SHP77 treated with DMSO at 0.1 percent for 48 hours (cell line): ENCODE measurements at regions not wholly inside any gene's neighbourhood (a gene's known extent, or its start where the extent isn't known, plus 50 kb on each side); places are given as distances from the start of the nearest gene placed in this dataset.

Experiments
- DNase-seq: peaks from one replicate; lab custom pipeline; 2025; lab: John Stamatoyannopoulos, UW

- no peak for DNase-seq
Observed at GRCh38 chr5:56320686-56321085, 87.6 kb upstream of the ANKRD55 start.

- DNase-seq = no peak
Observed at GRCh38 chr5:56319526-56320181, 86.5 kb upstream of the ANKRD55 start.

DNA sequence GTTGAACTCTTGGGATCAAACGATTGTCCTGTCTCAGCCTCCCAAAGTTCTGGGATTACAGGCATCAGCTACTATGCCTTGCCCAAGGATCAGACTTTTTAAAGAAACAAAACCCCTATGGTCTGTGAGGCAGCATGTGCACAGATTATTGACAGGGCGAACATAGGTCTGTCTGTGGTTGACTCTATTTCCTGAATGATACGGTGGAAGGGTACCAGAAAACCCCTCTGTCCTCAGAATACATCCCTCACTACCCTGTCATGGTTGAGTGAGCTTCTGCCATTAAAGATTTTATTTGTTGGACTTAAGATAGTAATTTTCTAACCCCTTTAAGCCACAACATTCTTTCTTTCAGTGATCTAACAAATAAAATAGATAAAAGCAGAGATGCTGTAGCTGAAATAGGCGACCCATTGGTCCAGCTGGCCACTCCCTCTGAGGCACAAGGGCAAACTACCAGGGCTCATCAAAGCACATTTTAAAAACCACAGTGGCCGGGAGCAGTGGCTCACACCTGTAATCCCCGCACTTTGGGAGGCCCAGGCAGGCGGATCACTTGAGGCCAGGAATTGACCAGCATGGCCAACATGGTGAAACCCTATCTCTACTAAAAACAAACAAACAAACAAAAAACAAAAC lies 84.9 kb upstream of the ANKRD55 start:
- DNase-seq = no peak

DNA sequence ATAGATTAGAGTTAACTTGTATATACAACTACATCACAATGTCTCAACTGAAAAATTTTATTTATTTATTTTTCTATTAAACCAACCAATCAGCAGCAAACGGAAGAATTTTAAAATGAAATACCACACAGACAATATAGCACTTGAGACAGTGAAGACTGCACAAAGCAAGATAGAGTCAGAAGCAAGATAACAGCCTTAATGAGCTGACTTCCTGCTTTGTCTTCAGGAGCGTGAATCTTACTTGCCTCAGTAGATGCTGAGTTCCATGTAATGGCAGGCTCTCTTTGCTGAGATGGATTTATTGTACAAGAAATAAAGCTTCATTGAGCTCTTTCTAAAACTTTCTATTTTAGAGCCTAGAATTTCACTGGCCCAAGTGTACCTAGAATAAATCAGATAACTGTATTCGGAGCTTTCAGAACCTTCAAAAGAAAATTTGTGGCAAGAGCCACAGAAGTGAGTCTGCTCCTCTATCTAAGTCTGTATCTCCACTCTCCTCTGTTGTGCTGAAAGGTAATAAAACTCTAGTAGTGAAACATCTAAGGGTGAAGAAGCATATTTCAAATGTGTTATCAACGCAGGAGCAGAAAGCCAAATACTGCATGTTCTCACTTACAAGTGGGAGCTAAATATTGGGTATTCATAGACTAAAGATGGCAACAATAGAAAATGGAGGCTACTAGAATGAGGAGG lies 83.3 kb upstream of the ANKRD55 start:
- DNase-seq = no peak

GRCh38 chr5:56314529-56314928 lies 81.4 kb upstream of the ANKRD55 start:
- no peak for DNase-seq

DNA sequence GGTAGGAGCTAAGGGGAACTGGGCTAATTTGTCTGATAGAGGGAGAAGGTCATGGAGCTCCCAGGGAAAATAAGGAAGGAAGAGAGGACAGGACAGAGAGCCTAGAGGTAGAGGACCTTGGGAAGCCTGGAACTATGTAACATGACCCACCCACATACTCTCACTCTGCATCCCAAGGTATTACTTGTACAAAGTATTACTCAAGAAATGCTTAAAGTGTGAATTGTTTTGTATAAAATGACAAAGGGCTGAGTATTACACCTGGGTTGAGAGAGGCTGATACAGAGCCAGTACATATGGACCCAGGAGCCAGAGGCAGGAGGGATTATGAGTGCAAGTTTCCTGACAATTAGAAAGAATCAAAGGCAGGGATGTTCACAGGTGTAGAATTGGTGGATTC lies 80.5 kb upstream of the ANKRD55 start:
- DNase-seq = no peak

DNA sequence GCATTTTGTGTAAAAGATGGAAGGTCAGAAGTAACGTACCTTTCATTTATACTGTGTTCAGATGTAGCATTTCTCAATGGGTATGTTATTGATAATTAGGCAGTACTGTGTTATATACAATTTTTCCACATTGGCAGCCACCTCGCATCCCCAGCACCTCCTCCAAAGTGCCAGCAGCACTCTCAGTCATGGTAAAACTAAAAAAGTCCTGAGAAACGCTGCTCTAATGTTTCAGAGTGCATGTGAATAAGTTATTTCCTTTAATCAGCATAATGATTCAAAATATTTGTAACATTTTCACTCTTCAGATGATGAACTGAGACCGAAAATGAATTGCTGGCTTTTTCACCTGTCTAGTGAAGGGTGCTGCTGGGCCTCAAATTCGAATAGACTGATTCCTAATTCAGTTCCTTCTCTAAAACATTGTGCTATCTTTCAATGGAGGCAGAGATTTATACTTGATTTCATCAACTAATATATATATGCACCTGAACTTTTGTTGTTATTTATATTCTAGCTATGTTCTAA lies 79.9 kb upstream of the ANKRD55 start:
- no peak for DNase-seq

DNA sequence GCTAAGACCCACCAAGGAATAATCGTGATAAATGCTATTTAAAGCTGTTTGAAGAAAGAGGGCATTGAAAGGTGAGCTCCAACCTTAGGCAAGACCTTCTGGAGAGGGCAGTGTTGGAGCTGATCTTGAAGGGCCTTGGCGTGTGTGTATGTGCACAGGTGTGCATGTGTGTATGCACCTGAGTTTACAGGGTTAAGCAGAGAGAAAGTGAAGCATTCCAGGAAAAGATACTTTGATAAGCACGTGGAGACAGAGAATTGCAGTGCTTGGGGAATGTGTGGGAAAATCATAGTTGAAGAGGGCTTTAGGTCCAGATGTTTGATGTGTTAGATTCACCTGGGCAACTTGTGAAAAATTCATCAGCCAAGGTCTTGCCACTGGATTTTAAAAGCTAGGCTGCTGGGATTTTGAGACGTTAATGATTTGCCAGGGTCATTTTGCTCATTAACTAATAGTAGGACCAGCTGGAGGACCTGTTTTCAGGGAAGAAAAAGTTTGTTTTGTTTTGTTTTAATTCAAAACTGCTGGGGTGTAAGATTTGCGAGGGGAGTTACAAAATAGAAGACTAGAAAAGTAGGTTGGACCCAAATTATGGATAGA lies 78.3 kb upstream of the ANKRD55 start:
- DNase-seq = no peak

DNA sequence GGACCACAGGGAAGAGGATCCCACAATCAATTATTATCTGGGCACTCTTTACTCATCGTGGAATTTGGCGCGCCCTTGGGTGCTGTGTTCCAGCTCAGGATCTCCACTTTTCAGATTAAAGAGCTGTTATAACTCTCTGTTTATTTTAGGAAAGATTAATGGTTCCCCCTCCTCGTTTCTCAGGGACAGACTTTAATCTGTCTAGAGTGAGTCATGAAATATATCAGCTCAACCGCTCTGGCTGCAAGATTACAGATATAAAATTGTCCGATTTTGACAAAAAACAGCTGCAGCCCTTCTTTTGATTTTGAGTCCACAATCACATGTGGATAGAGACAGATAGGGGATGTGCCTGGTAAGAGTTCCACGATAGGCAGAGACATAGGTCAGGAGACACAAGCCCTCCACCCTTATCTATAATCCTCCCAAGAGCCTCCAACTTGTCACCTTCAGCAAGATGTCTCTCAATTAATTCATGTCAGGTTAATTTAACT lies 77.6 kb upstream of the ANKRD55 start:
- DNase-seq = no peak

GRCh38 chr5:56309262-56309826 lies 76.2 kb upstream of the ANKRD55 start:
- DNase-seq = no peak

GRCh38 chr5:56307714-56308333 lies 74.7 kb upstream of the ANKRD55 start:
- no peak for DNase-seq

- DNase-seq = no peak
Observed at GRCh38 chr5:56306433-56307150, 73.5 kb upstream of the ANKRD55 start.

GRCh38 chr5:56305001-56305950 lies 72.1 kb upstream of the ANKRD55 start:
- no peak for DNase-seq

DNA sequence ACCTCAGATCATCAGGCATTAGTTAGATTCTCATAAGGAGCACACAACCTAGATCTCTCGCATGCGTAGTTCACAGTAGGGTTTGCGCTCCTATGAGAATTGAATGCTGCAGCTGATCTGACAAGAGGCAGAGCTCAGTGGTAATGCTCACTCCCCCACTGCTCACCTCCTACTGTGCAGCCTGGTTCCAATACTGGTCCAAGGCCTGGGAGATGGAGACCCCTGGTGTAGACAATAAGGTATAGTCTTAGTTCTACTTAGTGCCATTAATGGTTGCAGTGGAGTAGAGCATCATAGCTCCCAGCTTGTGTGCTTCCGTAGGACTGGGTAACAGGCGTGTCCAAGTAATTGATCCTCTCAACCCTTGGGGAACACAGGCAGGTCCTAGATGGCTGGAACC lies 70.4 kb upstream of the ANKRD55 start:
- no peak for DNase-seq

DNA sequence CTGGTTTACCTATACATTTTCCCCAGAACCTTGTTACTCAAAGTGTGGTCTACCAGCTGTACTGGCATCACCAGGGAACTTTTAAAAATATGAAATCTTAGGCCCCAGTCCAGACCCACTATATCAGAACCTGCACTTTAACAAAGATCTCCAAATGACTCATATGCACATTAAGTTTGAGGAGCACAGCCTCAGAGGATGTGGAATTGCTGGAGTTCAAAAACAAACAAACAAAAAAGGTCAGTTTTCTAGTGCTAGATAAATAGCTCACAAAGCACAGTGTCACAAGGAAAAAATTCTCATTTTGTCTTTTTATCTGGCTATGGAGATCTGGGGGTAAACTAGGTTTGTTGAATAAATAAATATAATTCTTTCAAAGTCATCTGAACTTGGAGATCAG lies 68.9 kb upstream of the ANKRD55 start:
- DNase-seq = no peak

GRCh38 chr5:56301069-56301468 lies 67.9 kb upstream of the ANKRD55 start:
- DNase-seq = no peak

DNA sequence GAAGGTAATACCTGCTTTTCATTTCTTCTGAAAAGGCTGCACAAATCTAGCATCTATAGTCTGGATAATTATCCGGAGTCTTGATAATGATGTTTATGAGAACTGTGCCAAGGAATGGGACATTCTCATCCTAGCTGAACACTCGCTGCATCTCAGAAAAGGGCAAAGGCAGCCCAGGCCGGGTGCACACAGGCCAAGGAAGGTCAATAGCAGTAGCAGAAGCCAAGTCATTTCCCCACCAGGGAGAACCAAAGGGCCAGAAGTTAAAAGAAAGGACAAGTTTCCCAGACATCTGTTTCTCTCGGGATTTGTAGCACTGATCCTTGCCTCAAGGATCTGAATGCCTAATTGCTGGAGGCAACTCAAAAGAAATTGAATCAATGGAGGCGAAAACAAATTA lies 66.1 kb upstream of the ANKRD55 start:
- no peak for DNase-seq

- DNase-seq = no peak
Observed at GRCh38 chr5:56298336-56299090, 65.4 kb upstream of the ANKRD55 start.

DNA sequence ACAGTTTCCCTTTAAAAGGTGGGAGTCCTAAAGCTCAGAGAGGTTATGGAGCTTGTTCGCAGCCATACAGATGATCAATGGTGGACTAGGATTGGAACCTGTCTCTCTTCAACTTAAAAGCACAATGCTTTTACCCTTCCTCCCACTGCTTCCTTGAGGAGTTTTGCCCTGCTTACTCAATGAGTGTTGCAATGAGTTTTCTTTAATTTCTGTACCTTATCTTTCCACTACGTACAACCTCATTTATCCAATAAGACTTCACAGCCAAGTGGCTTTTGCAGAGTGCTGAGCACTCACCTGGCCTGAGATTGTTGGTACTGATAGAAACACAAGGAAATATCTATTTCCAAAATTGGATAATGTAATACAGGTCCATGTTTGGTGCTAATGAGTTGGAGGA lies 64.7 kb upstream of the ANKRD55 start:
- DNase-seq = no peak
